Activated CD4-positive, alpha-beta T cell treated with anti-CD3 and anti-CD28 coated beads, Interleukin-2, Interleukin-6, amounts not matched to agents 100 ng/mL and 50 ng/mL, durations not matched to agents 16 hours and 8 hours (primary cell): ENCODE measurements at regions not wholly inside any gene's neighbourhood (a gene's known extent, or its start where the extent isn't known, plus 50 kb on each side); places are given as distances from the start of the nearest gene placed in this dataset.

Experiments
- DNase-seq: peaks from one replicate; pipeline ENCODE4 v3.0.0-alpha.2; 2020

DNA sequence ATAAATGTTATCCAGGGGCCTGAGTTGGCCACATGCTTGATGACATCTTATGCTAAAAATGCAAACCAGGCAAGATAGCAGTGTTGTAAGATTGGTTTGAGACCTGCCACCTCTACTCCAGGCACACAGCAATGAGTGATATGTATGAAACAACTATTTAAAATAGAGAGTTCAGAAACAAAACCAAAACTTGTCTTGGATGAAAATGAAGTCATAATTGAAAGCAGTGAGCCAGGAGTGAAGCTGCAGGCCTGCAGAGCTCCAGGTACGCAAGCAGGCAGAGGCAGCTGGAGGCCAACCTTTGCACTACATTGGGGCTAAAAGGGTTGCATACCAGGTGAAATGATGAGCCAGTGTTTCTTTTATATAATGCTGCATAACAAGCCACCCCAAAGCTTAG, 89.2 kb upstream of the SPATS2L start:
- no peak for DNase-seq

DNA sequence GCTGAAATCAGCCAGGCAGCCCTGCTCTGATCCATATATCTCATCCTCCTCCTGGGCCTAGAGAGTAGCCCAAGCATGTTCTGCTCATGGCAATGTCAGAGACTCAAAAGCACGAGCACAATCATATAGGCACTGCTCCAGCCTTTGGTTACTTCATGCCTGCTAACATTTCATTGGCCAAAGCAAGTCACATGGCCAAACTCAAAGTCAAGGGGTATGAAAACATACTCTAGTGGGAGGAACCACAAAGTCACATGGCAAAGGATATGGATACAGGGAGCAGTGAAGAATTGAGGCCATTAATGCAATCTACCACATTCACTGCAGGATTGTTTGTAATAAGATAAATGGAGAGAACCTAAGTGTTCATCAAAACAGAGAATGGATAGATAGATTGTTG, 87.8 kb upstream of the SPATS2L start:
- DNase-seq, result no peak

DNA sequence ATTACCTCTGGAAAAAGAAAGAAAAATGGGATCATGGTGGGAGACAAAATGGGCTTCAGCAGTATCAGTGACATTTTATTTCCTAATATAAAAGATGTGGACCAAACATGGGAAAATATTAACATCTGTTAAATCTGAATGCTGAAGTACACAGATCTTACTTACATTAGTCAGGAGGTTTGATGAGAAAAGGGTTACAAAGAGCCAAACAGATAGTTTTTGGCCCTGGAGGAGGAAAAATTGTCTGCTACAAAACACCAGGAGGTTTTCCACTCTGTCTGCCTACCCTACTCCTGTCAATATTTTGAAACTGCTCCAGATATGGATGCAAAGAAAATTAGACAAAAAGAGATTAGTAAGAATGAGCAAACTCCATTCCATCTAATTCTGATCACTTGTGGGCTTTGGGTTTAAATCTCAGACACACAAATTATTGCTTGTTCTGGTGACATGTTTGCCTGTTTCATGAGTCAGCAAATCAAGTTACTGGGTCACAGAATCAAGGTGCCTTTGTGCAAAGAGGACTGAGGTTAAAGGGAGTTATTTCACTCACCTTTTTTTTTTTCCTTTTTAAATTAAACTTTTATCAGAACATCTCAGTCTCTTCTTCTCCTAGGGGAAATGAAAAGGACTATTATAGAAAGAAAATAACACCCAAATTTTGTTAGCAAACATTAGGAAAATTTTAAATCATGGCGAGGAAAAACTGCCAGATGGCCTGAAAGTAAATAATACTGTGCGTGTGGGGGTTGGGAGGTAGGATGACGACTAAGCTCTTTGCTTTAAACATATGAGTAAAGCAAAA, 87.0 kb upstream of the SPATS2L start:
- DNase-seq, result no peak

DNA sequence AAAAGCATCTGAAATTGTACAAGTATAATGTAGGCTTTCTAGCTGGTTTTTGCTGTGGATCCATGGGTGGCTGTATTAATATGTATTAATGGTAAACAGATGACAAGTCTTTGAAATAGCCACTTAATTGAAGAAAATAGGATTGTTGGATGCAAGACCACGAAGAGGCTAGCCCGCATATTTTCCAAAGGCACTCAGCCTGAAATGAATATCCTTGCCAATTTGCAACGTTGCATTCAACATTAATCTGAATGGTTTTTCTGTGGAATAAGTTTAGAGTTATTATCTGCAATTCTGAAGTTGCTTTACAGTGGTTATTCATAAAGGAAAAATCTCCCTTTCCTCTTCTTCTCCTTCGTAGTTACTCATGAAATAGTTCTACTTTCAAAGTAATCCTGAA, 86.2 kb upstream of the SPATS2L start:
- no peak for DNase-seq

DNA sequence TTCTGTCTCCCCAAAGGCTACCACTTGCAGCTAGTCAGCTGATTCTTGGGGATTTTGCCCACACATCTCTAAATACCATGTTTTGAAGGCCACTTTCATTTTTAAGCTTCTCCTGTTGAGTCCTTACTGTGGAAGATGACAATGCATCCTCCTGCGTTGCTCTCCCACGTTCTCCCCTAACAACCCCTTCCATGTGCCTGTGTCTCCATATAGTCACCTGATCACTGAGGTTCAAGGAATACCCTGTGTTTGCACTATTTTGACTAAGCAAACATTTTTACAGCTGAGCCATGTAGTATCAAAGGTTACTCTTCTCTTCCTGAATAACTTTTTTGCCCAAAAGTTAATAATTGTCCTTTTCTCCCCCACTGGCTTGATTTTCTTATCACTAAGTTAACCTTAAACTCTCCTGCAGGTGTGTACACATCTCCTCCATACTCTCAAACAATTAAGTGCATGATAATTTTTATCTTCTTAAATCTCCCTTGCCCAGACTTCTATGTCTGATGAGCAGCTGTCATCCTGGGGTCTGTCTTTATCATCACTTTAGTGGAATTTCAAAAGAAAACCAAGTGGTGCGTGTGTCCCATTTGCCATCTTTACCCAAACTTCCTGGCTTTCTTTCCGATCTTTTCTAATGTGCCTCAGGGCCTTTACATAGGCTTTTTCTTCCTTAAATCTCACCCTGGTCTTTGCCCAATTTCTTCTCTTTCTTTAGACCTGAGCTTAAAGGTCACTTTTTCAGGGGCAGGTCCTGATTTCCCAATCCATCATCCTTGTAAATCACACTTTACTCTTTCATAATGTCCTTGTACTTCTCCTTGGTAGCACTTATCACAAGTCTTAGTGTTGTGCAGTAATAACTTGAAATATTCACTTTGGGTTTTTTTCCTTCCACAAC, 85.2 kb upstream of the SPATS2L start:
- DNase-seq, result no peak

DNA sequence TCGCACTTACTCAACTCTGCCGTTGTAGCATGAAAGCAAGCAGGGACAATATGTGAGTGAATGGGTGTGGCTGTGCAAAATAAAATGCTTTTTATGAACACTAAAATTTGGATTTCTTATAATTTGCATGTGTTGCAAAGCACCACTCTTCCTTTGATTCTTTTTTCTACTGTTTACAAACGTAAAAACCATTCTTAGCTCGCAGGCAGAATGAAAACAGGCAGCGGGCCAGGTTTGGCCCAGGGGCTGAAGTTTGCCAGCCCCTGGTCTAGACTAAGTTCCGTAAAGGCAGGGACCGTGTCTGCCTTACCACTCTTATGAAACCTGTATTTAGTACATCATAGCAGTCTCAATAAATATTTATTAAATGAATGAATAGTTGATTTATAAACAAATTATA, 83.7 kb upstream of the SPATS2L start:
- DNase-seq, result no peak

GRCh38 chr2:200223205-200223784, 83.2 kb upstream of the SPATS2L start:
- DNase-seq, result no peak

DNA sequence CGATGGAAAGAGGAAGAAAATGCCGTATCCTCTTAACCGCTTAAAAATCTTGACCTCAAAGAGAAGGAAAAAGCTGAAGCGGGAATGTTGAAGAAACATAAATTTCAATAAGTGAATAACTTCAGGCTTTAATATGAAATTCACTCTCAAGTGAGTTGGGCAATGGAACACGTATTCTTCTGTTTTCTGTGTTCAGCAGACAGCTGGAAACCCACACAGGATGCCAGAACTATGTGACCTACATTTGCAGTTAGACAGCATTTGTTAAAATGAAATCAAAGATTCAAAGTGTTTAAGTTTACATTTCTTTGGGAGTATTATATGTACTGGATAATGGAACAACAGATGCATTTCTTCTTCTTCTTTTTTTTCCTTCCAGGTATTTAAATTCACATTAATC, 80.5 kb upstream of the SPATS2L start:
- no peak for DNase-seq

DNA sequence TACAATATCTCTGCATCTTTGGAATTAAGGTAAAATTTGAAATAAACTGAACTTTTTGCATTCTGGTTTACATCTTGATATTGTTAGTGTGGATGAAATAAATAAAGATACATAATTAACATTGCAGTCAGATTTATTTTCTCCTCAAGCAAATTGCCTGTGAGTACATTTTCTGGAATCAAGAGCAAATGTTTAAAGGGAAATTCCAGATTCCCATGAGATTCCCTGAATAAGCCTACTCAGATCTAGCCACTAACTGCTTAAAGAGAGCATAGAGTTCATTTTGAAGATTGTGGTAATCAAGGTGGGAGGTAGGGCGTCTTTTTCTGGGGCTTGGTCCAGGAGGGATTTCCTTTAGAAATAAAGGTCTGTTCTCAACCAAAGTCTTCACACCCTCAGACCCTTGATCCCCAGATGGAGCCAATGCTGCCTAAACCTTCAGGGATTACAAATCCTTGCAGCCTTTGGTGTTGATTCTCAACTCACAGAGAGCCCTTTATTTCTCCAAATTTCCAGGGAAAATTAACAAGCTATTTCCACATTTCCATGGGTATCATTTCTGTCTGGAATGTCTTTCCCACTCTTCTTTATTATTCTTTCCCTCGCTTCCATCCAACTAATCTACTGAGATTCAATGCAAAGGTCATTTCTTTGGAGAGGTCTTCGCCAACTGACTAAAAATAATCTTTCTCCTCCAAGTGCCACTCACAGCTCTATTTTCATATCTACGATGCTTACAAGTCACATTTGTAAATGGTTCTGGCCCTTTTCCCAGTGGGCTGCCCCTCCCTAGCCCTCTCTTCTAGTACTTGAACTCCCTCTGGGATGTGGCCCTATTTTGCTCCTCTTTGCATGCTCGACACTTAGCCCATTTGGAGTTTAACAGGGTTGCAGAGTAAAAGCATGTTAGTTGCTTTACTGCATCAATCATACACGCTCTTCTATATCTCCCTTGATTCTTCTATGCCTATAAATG, 79.8 kb upstream of the SPATS2L start:
- DNase-seq, result no peak

- no peak for DNase-seq
These were observed 75.8 kb upstream of the SPATS2L start for GRCh38 chr2:200230716-200231115.

DNA sequence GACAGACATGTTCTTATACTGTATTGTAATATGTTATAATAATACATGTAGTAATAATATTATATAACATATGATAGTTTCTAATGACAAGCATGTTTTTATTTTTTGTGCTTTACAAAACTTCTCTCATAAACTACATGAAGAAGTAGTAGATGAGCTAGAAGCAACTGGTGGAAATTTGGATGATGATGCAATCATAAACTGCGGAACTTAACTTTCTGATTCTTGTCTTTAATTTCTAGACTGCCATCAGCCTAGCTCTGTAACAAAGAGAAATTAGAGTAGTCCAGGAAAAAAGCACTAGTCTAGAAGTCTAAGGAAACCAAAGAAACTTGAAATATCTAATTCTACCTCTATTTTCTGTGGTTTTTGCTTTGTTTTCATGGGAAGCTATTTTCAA, 71.0 kb upstream of the SPATS2L start:
- DNase-seq, result no peak

DNA sequence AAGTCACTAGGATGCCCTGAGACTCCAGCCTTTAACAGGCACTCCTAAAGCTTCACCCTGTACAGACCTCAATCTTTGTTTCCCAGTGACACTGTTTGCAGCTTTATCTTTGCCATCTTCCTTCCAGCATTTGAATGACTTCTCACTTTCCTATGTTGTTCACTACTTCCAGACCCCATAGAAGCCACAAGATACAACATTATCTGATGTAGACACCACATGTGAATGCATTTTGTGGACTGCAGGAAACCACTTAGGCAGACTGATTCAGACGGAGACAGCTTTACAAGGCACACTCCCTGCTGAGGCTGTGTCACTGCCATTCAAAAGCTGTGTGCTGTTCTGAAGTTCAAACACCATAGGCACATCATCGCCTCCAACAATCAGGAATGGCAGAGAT, 67.3 kb upstream of the SPATS2L start:
- peak; percentile 36 for DNase-seq

DNA sequence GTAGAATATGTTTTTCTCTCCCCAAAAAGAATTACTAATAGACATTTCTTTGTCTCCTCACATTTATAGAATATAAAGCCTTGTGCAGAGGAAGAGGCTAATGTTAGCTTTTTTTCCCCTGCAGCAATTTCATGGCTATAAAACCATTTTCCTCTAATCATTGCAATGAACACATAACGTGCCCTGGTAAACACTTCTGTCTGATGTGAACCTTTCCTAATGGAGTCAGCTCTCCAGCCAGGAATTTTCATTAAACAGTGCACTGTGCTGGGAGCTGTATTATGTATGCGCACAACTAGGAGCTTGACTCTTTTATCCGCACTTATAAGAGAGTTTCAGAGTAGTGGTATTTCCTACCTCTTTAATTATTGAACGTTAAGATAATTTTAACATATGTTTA, 63.9 kb upstream of the SPATS2L start:
- DNase-seq, result no peak

GRCh38 chr2:200243441-200243840, 63.1 kb upstream of the SPATS2L start:
- DNase-seq, result no peak

GRCh38 chr2:200244111-200244510, 62.4 kb upstream of the SPATS2L start:
- no peak for DNase-seq

GRCh38 chr2:200247494-200247893, 59.0 kb upstream of the SPATS2L start:
- no peak for DNase-seq

DNA sequence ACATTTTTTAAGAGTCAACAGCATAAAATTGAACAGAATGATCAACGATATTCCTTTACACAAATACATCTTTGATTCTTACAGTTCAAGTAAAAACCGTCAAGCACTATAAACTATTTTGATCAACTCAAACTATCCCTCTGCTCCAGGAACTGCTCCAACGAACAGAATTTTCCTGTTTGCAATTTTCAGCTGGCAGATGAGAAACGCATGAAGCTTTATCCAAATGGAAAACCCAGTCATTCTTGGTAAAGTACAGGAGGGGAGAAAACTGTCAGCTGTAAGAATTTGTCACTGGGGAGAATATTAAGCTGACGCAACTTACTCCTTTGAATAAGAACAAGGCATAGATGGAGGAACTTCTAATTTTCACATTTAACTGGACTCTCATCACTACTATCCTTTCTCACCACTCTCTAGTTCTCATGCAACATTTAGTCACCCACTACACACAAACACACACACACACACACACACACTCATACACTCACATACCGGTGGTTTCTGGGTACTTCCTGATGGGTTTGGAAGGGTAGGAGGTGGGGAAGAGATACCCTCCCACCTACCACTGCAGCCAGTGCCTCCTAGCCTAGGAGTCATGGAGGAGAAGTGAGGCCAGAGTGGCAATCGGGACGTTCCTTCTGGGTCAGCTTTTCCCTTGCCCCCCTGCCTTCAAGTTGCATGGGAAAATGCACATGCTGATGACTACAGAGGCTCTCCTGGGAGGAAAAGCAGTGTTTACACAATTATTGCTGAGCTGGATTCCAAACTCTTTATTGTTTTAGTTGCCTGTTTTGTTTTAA, 54.0 kb upstream of the SPATS2L start:
- DNase-seq, result no peak

DNA sequence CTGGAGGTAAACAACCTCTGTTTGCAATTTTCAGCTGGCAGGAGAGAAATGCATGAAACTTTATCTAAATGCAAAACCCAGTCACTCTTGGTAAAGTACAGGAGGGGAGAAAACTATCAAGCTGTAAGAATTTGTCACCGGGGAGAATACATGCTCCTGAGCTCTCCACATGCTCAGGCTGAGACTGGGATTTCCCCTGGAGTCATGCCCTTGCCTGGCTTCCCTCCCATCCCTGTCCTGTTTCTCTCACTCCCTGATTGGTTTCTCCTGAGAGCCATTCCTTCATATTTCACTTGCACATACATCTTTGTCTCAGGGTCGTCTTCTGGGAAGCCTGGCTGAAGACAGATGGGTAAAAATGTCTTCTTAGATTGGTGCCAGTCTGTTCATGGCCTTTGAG, 52.9 kb upstream of the SPATS2L start:
- no peak for DNase-seq

DNA sequence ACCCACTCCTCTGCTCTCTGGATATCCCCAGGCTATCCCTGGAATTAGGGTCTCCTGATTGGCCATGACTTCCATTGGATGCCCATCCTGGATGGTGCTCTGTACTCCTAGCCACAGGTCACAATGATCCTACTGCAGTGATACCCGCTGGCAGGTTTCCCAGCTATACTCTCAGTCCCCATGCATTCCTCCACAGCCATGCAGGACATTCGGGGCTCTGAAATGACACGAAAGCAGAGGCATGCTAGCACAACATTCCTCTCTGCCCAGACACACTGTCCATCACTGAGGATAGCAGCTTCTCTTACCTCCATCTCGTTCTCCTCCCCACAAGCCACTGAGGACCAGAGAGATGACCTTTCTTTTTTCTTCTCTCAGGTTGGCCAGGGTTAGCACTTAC, 51.7 kb upstream of the SPATS2L start:
- no peak for DNase-seq

- DNase-seq, result no peak
These were observed 50.9 kb upstream of the SPATS2L start for GRCh38 chr2:200255549-200255948.
